Tibial nerve (tissue), 4 donors: ENCODE measurements at regions not wholly inside any gene's neighbourhood (a gene's known extent, or its start where the extent isn't known, plus 50 kb on each side); places are given as distances from the start of the nearest gene placed in this dataset.
"Not testable (repeated sequence)": the region's sequence is repeated elsewhere in the genome, so short reads cannot be mapped to it uniquely, and the experiment has no call there.

Source experiments
- EP300 ChIP-seq, 2 donors: sonication (generic); formaldehyde crosslinking; IDR thresholded peaks; one replicate each; pipeline ENCODE4 v1.6.1; 2017; ENCODE audit warnings: antibody characterized with exemption in 2 of 2, mild to moderate bottlenecking in 1 of 2
- POLR2A ChIP-seq, 2 donors: fragments of 450-650 bp; IDR thresholded peaks; one replicate each; pipeline ENCODE4 v1.6.1; 2017; ENCODE audit warnings: antibody characterized with exemption in 2 of 2, mild to moderate bottlenecking in 2 of 2, moderate library complexity in 2 of 2
- TF ChIP-seq, protein P1 (sequence below), 5 experiments: fragments of 200-600 bp in 3 of 5; fragments of 450-650 bp in 2 of 5; sonication (generic) in 3 of 5; IDR thresholded peaks; one replicate each; pipeline ENCODE4 v1.5.1; 2016 to 2019; ENCODE audit warnings: antibody characterized with exemption in 5 of 5, mild to moderate bottlenecking in 3 of 5, moderate library complexity in 2 of 5

- not testable (repeated sequence) for TF ChIP-seq POLR2A, EP300 (IDR thresholded peaks at IDR 0.05)
- TF ChIP-seq, protein P1, sequence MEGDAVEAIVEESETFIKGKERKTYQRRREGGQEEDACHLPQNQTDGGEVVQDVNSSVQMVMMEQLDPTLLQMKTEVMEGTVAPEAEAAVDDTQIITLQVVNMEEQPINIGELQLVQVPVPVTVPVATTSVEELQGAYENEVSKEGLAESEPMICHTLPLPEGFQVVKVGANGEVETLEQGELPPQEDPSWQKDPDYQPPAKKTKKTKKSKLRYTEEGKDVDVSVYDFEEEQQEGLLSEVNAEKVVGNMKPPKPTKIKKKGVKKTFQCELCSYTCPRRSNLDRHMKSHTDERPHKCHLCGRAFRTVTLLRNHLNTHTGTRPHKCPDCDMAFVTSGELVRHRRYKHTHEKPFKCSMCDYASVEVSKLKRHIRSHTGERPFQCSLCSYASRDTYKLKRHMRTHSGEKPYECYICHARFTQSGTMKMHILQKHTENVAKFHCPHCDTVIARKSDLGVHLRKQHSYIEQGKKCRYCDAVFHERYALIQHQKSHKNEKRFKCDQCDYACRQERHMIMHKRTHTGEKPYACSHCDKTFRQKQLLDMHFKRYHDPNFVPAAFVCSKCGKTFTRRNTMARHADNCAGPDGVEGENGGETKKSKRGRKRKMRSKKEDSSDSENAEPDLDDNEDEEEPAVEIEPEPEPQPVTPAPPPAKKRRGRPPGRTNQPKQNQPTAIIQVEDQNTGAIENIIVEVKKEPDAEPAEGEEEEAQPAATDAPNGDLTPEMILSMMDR (IDR thresholded peaks at IDR 0.05): not testable (repeated sequence)
These were observed 69.9 kb upstream of the GDNF start for GRCh38 chr5:37909610-37910266.
